GM06990 (cell line): ENCODE measurements at regions not wholly inside any gene's neighbourhood (a gene's known extent, or its start where the extent isn't known, plus 50 kb on each side); places are given as distances from the start of the nearest gene placed in this dataset.
"Not testable (repeated sequence)": the region's sequence is repeated elsewhere in the genome, so short reads cannot be mapped to it uniquely, and the experiment has no call there.

Experiments used
- DNase-seq: peaks from one replicate; pipeline ENCODE4 v3.0.0-alpha.2; 2011; ENCODE audit not compliant: insufficient read length; ENCODE audit errors: extremely low read depth
- H3K27me3 ChIP-seq: replicated peaks from 2 replicates; pipeline ENCODE4 v1.6.0; 2011; ENCODE audit warnings: low read length; ENCODE audit not compliant: control insufficient read depth, insufficient read depth
- H3K36me3 ChIP-seq: 2 replicates; pipeline ENCODE4 v1.5.1; 2011; ENCODE audit warnings: low read length; ENCODE audit not compliant: control insufficient read depth, insufficient read depth
- H3K4me3 ChIP-seq: replicated peaks from 2 replicates; pipeline ENCODE4 v1.5.1; 2011; ENCODE audit warnings: low read depth, mild to moderate bottlenecking, control low read depth, low read length
- TF ChIP-seq, protein P1 (sequence below): IDR thresholded peaks from 2 replicates; pipeline ENCODE4 v1.5.1; 2011; ENCODE audit warnings: low read length, control low read depth, mild to moderate bottlenecking, inconsistent platforms; ENCODE audit not compliant: insufficient read depth, poor library complexity, severe bottlenecking

DNA sequence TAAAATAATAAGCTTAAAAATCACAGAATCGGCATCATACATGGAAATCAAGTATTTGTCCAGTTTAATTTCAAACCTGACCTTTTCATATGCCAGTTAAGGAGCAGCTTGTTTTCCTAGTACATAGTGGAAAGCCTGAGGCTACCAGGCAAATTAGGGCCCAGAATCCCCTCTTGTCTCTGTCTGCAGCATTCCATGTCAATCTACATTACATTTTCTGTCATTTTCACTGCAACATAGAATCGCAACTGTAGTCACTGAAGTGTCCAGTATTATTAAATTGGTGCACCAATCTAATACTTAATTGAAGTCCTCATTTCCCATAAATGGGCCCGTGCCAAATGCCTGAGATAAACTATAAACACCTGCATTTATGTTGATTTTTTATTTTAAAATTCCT, 1352.2 kb upstream of the ACO1 start:
- Histone ChIP-seq H3K4me3 (no peak overlapping the region), H3K27me3 (no peaks in the 10 kb centered on the region), H3K36me3 (no peaks in the 10 kb centered on the region)
- TF ChIP-seq, protein P1, sequence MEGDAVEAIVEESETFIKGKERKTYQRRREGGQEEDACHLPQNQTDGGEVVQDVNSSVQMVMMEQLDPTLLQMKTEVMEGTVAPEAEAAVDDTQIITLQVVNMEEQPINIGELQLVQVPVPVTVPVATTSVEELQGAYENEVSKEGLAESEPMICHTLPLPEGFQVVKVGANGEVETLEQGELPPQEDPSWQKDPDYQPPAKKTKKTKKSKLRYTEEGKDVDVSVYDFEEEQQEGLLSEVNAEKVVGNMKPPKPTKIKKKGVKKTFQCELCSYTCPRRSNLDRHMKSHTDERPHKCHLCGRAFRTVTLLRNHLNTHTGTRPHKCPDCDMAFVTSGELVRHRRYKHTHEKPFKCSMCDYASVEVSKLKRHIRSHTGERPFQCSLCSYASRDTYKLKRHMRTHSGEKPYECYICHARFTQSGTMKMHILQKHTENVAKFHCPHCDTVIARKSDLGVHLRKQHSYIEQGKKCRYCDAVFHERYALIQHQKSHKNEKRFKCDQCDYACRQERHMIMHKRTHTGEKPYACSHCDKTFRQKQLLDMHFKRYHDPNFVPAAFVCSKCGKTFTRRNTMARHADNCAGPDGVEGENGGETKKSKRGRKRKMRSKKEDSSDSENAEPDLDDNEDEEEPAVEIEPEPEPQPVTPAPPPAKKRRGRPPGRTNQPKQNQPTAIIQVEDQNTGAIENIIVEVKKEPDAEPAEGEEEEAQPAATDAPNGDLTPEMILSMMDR, result no peak
- DNase-seq, result no peak

DNA sequence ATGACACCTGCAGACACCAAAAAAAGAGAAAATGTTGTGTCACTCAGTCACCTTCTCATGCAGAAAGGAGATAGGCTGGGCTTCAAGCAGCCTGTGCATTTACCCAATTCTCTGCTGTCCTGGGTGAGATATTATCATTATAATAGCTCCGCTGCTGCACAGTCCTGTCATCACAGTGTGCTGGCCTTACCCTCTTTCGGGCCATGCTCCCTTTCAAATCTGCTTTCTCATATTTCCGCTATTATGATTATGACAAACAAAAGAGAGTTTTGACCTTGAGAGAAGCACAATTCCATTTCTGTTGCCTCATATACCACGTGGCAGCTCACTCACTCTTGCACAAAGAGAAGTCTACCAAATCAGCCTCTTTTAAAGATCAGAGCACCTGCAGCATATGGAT, 1350.1 kb upstream of the ACO1 start:
- Histone ChIP-seq H3K27me3 (no peaks in the 10 kb centered on the region), H3K36me3 (no peaks in the 10 kb centered on the region), H3K4me3 (no peak overlapping the region)
- DNase-seq, result no peak
- TF ChIP-seq, protein P1, result no peak

DNA sequence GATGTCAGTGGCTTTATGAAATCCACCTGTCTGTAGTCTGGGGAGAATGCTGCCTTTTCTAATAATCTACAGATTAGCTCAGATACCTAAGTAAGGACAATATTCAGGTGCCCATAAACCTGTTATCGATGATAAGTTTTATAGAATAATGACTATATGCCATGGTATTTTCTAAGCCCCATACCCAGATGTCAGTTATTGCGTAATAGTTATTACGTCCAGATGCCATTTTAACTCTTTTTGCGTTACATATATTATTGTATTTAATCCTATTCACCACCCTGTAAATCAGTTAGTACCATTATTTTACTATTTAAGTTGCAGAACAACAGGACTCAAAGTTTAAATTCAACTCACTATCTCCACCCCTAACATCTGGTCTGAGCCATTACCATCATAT, 1343.9 kb upstream of the ACO1 start:
- TF ChIP-seq, protein P1, result no peak
- Histone ChIP-seq H3K27me3 (no peaks in the 10 kb centered on the region), H3K4me3 (no peak overlapping the region), H3K36me3 (no peaks in the 10 kb centered on the region)
- DNase-seq, result no peak

DNA sequence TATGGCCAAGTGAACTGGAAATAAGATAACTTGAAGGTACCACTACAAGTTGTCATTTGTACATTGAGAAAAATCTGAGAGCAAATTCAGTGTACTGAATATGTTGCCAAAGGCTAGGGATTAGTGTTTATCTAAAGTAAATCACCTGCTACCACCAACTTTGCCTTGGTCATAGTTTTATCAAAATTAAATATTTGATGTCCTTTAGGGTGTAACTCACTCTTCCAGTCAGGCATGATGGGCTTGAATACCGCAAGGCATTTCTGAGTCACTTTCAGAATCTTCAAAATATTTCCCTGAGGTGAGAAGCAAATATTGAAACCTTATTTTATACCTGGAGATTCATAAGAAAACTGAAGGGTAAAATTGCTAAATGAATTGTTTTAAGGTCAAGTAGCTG, 1338.6 kb upstream of the ACO1 start:
- DNase-seq, result no peak
- no peaks in the 10 kb centered on the region for H3K36me3 ChIP-seq
- no peak overlapping the region for H3K4me3 ChIP-seq
- TF ChIP-seq, protein P1, result no peak
- no peaks in the 10 kb centered on the region for H3K27me3 ChIP-seq

DNA sequence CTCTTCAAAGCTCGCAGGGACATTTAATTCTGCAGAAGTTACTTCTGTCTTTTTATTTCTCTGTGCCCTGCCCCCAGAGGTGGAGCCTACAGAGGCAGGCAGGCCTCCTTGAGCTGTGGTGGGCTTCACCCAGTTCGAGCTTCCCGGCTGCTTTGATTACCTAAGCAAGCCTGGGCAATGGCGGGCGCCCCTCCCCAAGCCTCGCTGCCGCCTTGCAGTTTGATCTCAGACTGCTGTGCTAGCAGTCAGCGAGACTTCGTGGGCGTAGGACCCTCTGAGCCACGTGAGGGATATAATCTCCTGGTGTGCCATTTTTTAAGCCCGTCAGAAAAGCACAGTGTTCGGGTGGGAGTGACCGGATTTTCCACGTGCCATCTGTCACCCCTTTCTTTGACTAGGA, 1322.9 kb upstream of the ACO1 start:
- H3K4me3 ChIP-seq, H3K27me3 ChIP-seq, H3K36me3 ChIP-seq, DNase-seq: not testable (repeated sequence)

DNA sequence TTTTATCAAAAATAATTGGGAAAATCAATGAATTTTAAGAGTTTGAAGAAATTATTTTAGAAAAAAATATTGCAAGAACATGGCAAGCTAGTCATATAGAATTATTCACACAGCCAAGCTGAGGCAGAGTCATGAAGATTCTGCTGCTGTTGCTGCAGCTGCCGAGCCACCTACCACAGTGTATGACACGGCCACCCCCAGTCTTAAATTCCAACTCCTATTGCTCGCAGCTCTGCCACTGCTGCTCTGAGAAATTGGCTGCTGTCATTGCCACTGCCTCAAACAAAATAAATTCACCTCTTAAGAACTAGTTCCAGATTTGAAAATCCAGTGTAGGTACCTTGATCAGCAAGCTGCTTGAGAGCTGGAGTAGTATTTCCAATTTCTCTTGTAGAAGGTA, 1318.8 kb upstream of the ACO1 start:
- Histone ChIP-seq H3K27me3 (no peaks in the 10 kb centered on the region), H3K36me3 (no peaks in the 10 kb centered on the region), H3K4me3 (no peak overlapping the region)
- DNase-seq, result no peak
- TF ChIP-seq, protein P1, result no peak
